ENCODE measurements at regions not wholly inside any gene's neighbourhood (a gene's known extent, or its start where the extent isn't known, plus 50 kb on each side); places are given as distances from the start of the nearest gene placed in this dataset.

DNA sequence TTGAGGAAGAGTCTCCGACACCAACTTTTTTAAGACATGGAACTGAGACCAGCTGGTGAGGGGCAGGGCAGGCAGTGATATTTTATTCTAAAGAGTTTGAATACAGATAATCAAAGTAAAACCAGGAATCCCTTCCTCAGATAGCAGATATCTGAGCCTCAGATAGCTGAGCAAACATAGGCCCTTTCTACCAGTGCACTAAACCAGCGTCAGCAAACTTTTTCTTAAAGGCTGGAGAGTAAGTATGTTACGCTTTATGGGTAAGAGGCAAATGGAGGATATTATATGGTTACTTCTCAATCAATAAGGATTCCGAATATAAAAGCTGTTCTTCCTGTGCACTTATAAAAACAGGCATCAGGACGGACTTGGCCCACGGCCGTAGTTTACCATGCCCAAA lies 73.9 kb downstream of the WNT5A start:
- no peak for DNase-seq (ENCODE audit: low spot score)

DNA sequence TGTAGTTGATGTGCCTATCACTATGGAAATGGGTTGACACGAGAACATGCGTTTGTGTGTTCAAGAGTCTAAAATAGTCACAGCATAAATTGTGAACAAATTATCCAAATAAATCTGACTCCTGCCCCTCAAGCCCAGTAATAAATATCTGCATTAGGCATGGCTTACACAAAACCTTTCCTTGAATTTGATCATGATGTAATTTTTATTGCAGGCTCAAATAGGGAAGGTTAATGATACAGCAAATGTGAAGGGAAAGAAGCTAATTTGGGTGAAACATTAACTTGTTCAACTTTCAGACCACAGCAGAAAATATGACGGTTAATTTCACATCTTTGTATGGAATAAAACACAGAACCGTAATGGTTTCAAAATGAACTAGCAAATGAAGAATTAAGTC lies 74.6 kb downstream of the WNT5A start:
- DNase-seq (ENCODE audit: low spot score) = no peak

DNA sequence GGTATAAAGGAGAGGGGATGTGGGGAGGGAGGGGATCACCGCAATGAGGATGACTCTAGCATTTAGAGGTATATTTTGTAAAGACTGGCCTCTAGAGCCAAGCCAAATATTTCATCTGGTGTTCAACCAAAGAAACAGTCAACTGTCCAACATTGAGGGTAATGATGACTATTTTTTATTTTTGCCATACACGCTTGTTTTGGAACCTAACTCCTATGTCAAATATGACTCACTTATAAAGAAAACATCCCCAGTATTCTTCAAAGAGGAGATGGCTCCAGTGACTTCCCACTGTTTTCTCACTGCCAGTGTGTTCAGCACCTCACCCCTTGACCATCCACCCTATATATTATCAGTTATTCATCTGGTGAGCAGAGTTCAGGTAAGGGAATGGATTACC lies 77.3 kb downstream of the WNT5A start:
- no peak for DNase-seq (ENCODE audit: low spot score)

DNA sequence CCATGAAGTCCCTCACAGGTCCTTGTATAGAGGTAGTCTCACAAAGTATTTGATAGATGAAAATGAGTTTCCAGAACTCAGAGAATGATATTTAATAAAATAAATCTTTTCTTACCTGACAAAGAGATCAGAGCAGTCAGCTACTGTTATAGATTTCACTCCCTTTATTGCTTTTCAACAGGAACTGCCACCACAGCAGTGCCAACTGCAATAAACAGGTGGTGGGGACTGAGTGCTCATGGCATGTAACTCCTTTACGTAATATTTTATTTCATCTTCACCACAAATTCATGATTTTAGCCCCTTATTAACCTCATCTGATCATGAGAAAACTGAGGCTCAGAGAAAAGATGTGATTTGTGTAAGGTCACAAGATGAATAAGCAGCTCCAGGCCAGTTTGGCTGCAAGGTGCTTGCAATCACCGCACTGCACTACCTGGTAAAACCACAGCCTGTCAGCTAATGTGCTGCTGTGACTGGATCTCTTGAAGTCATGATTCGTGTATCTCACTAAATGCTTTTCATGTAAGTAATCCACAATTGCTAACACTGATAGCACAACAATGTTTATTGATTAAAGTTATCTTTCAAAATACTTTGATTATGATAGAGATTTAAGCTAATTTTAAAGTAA lies 78.8 kb downstream of the WNT5A start:
- DNase-seq (ENCODE audit: low spot score) = no peak

DNA sequence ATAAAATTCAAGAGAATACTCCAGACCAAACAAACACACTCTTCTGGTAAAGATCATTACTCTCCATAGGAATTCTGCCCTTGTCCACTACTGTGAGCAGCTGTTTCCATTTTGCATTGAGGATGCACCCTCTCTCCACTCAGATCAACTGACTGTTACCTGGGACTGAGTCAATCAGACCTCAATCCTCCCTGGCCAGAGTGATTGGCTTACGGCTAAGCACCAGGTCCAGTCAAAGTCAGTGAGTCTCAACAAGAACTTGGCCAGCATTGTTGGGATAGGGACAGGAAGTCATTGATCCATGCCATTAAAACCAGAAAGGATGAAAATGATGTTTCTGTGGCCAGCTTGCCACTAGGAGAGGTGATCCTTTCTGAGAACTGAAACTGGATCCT lies 79.7 kb downstream of the WNT5A start:
- no peak for DNase-seq (ENCODE audit: low spot score)

DNA sequence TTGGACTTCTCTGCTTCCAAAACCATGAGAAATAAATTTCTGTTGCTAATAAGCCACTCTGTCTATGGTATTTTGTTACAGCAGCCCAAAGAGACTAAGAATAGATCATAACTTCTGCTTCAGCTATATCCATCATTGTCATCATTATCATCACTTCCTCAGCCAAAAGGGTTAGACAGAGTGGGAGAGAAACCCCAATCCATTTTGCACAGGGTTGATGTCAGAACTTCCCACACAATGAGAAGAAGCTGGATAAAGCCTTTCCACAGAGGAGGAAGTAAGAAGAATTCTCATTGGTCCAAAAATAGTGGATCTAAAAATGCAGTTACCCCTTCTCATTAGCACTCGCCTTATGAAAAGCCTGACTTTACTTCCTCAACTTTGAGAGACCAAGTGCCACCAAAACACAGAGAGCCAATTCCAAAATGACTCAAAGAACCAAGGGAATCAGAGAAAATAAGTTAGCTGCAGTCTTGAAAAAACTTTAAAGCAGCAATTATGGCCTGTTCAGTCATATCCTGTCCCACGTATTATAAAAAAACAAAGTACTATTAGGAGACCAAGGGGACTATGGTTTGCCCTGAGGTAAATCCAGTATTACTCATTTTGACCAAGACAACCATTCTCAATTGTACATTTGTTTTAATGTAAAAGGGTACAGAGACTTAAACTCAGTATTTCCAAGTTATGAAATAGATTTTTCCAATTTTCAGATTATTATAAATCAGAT lies 80.2 kb downstream of the WNT5A start:
- DNase-seq (ENCODE audit: low spot score) = no peak

DNA sequence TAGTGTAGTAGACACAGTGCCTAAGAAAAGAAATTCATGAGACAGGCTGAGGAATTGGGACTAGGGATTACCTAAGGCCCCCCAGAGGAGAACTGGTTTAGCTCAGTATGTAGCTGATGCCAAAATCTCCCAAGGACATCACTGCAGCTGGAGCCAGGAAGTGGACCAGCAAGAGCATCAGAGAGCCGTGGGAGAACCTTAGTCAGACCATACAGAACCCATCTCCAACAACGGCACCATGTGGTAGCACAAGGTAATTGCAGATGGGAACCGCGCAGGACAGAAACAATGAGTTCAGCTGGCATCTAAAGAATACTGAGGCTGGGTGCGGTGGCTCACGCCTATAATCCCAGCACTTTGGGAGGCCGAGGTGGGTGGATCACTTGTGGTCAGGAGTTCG lies 81.7 kb downstream of the WNT5A start:
- DNase-seq (ENCODE audit: low spot score) = peak; percentile 3

DNA sequence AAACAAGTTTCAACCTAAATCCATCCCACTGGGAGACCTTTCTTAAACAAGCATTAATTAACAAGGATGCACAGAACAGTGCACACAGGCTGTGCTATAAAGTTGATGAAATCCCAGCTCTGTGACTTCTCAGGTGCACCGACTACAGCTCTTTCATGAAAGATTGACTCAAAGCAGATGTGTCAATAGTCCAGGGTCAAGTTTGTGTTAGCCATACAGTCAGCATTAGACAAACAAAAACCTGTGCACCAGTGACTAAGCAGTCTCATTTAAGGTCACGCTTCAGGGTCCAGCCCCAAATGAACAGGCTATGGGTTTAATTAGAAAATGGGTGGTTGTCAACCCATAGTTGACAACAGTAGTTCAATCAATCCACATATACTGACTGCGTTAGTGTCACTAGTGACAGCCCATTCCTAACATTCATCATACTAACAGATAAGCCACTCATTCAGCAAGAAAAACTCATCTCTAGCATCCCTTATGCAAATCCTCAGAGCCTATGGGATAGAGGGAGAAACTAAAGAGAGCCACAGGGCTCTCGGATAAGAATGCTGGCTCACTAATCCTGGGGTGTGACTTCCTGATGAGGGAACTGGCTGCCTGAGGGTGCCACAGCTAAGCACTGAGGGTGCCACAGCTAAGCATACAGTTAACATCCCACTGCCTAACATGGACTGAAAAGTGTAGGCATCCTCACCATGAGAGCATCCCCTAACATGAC lies 84.1 kb downstream of the WNT5A start:
- no peak for DNase-seq (ENCODE audit: low spot score)

DNA sequence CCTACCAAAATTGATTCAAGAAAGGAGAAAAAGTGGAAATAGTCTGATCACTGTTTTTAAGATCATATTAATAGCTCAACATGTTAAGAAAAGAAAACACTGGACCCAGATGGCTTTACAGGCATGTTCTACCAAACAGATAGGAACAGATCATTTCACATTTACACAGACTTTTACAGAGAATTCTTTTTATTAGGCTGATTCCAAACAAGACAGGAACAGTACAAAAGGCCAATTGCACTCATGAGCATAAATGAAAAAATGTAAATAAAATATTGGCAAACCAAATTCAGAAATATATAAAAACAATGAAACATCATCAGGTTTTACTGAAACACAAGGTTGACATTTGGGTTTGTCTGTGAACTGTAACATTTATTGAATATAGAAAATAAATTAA lies 106.5 kb downstream of the WNT5A start:
- no peak for DNase-seq (ENCODE audit: low spot score)

DNA sequence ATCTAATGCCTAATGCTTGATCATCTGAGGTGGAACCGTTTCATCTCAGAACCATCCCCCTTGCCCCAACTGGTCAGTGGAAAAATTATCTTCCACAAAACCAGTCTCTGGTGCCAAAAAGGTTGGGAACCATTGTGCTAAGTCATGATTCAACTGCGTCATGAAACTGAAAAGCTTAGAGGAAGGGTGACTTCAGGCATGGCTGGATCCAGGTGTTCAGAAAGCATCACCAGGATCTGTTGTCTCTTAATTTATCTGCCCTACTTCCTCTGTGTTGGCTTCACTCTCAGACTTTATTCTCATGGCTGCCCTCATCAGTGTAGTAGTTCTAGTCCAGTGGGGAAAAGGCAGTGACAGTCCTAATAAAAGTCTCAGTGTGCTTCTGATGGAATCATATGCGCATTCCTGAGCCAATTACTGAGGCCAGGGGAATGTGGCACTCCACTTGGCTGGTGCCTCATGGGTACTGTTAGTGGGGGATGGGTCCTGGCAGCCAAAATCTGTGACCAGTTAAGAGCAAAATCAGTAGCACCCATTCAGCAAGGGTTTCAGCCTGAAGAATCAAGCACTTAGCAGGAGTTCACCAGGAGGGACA lies 110.3 kb downstream of the WNT5A start:
- no peak for DNase-seq (ENCODE audit: low spot score)

DNA sequence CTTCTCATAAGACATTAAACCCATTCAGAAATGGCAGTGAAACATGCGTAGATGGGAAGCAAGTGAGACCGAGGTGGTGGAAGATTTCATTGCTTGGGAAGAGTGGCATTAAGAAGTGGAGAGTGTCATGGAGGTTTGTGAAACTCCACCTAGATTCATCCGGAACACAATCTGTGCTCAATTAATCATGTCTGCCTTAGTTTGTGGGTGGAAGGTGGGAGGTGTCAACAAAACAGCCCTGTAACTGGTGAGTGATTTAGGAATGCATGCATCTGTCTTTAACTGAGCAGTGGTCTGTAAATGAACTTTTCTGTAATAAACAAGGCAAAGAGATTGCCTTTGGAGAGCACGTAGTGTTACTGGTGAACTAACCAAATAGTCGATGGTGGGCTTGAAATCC lies 113.7 kb downstream of the WNT5A start:
- no peak for DNase-seq (ENCODE audit: low spot score)

DNA sequence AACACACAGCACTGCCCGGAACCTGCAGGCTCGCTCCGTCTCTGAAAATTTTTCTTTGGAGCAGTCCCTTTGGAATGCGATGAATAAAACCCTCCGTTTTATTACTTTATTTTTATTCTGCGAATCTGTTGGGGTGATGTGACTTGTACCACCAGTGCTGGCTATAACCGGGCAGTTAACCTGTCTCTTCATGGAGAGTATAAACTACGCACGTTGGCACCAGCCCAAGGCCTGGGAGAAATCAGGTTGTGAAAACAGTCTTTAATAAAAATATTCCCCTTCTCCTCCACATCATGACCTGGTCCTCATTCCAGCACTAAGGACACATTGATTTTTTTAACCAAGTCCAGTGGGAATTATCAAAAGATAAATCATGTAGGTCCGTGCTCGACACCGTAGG lies 116.8 kb downstream of the WNT5A start:
- no peak for DNase-seq (ENCODE audit: low spot score)

DNA sequence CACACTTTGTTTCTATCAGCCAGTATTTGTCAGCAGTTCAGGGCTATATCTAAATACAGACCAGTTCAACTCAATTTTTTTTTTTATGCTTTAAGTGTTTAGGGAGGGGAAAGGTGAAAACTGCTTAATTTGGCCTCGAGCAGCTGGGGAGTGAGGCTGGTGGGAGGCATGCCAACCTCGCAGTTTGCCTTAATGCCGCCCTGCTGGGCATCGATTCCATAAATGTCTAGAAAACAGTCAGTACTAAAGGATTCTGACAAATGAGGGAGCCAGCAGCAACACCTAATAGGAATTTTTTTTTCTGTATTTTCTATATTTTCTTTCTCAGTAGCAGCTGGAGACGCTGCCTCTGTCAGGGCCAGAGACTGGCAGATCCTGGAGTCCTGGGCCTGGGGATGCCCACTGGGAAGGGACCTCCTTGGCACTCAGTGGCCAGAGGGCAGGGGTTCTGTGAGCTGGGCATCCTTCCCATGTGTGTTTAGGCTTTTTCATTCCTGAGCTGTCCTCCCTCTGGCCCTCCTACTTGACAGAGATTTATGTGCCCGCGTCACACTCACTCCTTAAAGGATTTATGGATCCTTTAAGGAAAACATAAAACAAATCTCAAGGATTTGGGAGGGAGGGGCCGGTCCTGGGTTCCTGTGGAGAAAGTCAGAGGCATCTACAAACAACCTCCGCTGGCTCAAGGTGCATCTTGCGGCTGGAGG lies 117.8 kb downstream of the WNT5A start:
- no peak for DNase-seq (ENCODE audit: low spot score)

DNA sequence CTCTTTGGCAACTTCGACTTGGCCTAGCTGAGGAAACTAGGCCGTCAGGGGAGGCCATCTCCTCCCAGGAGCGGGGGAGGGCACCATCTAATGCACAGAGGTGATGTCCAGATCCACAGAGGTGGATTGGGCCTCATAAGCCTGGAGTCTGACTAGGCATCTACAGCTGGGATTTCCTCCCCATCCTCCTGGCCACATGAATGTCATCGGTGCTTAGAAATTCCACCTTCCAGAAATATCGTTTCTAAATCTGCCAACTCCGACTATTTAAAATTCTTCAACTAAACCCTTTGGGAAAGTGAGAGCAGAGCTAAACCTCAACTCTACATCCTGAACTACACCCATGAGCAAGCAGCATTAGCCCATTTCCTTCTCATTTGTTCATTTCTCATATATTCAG lies 118.7 kb downstream of the WNT5A start:
- no peak for DNase-seq (ENCODE audit: low spot score)

DNA sequence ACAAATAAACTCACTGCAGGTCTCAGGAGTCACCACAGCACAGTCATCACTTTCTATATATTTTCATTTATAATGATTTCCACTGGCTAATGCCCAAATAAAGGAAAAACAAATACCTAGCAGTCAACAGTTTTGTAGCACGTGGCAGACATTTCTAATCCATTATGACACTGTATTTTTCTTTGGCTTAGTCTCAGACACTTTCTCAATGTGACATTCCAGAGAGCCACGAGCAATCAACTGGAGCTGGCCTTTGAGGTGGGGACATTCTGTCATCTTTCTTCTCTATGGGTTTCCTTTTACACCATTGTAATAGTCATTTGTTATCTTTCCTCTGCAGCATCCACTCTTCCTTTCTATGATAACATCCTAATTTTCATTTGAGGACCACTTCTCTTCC lies 119.7 kb downstream of the WNT5A start:
- no peak for DNase-seq (ENCODE audit: low spot score)

DNA sequence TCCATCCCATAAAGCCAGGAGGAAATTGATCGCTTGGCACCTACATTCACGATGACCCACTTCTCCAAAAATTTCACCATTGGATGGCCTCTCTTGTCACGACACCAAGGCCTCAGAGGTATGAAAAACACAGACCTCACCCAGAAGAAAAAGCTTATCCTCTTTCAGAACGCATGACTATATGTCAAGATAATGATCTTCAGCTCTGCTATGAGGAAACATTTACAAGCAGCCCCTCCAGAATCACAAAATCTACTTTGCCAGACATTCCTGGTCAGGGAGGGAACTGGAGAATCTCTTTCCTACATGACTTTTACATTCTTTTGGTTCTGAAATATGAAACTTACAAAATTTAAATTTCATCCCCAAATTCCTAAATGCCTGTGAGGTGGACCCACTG lies 122.7 kb downstream of the WNT5A start:
- no peak for DNase-seq (ENCODE audit: low spot score)

DNA sequence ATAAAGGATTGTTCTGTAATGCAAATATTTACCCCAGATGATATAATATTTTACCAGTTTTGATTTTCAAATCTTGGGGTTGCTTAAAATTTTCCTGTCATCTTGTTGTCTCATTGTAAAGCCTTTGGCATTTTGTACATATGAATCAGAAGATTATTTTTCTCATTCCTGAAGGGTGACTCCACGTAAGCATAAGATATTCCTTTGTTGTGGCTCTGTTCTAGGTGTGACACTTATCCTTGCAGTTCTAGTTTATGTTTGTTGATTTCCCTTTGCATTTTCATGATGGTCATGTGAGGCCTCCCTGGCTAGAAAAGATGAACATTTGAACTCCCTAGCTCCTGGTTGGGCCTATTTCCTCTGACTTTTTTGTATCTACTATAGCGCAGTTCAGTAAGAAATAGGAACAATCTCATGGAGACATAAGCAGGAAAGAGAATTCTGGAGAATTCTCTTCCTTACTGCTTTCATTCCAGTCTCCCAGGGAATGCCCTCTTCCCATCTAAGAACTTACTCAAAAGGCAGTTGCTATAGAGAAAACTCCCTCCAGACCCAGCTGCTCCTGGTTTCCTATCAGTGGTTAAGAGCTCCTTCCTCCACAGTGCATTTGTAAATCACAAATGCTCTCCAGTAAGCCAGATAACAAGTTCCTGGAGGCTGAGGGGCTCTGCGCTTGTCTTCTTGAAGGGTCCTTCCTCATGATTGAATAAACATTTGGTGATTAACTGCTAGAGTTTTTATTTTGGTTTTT lies 124.7 kb downstream of the WNT5A start:
- DNase-seq (ENCODE audit: low spot score) = no peak

DNA sequence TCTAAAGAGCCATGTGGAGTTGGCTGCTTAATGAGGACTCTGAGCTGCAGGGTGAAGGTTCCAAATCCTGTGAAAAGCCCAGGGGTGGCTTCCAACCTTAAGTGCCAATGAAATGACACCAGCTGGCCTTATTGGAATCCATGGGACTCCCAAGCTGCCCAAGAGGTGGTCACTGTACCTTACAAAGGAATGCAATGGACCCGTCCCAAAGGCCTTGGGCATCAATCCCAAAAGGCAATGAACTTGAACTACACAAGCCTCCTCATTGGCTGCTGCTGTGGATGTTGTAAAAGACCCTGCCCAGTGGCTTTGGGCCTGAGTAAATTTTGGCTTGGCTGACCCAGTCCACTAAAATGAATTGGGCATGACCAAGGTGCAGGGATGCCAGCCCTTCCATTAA lies 129.3 kb downstream of the WNT5A start:
- DNase-seq (ENCODE audit: low spot score) = no peak

DNA sequence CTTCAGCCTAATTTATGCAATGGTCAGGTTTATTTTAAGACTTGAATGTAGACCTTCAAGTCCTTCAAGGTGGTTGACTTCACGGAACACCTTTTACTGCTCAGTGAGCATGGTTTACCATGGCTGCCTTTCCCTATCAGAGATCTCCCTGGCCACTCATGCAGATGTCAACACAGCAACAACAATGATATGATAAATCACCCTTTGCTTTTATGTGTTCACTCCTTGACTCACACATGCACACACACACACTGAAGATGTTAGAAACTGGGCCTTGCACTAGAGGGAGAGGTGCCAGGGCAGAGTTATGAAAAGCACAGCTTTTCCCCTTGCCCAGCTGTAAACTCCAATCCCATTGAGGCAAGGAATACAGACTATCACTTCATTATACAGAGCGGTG lies 134.4 kb downstream of the WNT5A start:
- DNase-seq (ENCODE audit: low spot score) = no peak

DNA sequence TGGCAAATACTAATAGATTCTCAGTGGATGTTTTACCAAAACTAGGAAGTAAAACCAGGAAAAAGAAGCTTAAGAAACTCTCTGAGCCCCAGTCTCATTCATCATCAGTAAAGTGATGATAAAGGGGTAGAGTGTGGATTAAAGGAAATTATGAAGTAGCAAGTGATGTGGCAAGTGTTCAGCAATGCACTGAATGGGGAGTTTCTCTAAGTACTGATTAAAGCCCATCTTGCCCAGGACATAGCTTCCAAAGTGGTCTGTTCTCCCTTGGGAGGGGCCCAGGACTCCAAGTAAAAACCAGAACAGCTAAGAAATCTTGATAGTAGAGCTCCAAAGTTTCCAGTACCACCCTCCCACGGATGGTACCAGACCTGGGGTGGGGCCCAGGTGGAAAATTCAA lies 137.3 kb downstream of the WNT5A start:
- DNase-seq (ENCODE audit: low spot score) = no peak
